ENCODE measurements at regions not wholly inside any gene's neighbourhood (a gene's known extent, or its start where the extent isn't known, plus 50 kb on each side); places are given as distances from the start of the nearest gene placed in this dataset.
"Not testable (repeated sequence)": the region's sequence is repeated elsewhere in the genome, so short reads cannot be mapped to it uniquely, and the experiment has no call there.

DNA sequence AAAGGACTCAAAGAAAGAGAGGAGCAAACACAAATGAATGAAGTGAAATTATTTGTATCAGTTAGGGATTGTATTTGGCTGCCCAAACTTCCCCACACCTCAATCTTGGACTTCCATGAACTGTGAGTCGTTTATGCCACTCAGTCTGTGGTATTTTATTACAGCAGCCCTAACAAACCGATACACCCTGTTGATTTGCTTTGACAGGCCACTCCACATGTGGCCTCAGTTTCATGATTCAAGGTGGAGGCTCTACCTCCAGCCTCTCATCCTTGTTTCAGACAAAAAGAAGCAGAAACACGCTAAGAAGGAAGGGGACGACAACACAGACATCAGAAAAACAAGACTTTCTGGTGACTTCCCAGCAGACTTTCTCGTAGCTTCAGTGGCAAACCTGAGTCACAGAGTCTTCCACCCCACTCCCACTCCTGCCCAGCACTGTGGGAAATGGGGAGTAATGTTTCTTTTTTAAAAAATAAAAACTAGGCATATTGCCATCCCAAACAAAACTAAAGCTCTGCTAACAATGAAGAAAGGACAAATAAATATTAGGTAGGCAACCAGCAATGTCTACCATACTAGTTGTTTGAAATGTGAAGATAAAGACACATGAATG lies 52.2 kb upstream of the ABCA1 start:
- no peak for DNase-seq

DNA sequence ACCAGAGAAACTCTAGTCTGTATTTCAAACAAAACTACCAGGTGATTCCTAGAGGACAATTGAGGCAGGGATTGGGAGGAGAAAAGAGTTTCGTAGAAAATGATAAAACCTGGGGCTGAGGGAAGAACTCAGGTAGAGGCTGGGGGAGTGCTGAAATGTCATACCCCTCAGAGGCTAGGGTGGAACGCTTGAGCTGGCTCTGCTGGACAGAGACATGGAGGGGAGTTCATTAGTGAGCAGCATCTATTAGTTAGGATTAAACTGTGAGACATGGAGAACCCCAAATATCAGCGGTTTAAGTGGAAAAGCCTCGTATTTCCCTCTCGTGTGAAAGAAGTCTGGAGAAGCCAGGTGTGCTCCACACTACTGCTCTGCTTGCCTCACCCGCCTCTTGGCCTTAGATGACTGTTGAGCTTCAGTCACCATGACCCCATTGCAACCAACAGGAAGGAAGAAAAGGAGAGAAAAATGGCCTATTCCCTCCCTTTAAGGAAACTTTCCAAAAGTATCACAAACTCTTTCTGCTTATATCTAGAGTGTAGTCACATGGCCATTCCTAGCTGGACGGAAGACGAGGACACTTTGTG lies 53.7 kb upstream of the ABCA1 start:
- DNase-seq, result no peak

DNA sequence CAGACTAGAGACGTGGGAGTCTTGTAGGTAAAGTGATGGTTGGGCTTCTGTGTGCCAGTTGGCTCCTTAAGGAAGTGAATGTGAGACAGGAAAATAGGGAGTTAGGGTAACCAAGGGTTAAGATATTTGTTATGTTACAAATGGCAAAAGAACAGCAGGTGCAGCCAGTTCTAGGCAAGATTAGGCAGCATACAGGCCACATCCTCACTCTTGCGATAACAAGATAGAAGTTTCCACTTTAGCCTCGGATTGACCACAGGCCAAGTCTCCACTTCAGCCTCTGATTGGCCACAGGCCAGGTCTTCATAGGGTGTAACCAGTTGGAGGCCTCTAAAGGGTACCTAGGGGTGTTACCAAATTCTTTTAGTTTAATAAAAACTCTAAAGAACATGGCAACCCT lies 54.6 kb upstream of the ABCA1 start:
- no peak for DNase-seq

DNA sequence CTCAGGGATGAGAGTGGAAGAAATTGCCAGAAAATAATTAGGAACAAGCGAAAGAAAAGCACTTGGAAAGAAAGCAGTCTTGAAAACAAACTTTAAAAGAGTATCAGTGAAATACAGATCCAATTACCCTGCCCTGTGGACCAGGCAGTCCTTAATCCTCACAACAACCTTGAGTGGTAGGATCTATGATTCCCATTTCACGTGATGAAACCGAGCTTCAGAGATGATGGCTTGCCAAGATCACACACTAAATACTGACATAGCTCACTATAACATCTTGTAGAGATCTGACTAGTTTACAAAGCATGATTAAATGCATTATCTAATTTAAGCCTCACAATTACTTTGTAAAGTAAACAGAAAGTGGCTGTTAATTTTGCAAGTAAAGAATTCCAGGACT lies 55.5 kb upstream of the ABCA1 start:
- DNase-seq, result no peak

DNA sequence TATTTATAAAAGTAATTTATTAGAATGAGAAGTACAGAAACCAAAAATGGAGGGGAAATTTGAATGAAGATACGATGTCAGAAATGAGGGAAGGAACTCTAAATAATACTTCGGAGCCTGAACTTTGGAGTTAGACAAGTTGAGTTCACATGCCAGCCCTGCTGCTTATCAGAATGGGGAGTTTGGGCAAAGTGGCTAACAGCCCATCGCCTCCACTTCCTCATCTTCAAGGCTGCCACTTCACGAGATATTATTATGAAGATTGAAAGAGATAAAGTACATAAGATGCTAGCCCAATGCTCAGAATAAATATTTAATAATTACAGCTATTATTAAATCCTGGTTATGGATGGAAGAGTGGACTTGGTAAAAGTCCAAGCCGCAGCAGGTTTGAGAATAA lies 56.2 kb upstream of the ABCA1 start:
- no peak for DNase-seq

DNA sequence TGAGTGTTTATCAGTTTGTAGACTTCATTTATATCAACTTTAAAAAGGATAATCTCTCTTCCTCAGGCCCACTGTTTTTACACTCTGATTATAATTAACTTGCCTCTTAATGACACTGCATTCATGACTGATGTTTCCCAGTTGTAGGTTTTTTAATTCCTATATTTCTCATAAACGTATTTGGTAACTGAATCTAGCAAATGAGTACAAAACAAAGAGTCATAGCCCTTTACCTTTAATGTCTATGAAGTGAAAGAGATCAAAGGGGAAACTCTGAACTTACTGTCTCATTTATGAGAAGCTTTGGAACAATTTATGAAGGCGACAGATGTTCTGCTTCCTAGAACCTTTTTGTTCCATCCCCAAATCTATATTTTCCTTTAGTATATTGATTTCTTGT lies 56.6 kb upstream of the ABCA1 start:
- DNase-seq, result no peak

DNA sequence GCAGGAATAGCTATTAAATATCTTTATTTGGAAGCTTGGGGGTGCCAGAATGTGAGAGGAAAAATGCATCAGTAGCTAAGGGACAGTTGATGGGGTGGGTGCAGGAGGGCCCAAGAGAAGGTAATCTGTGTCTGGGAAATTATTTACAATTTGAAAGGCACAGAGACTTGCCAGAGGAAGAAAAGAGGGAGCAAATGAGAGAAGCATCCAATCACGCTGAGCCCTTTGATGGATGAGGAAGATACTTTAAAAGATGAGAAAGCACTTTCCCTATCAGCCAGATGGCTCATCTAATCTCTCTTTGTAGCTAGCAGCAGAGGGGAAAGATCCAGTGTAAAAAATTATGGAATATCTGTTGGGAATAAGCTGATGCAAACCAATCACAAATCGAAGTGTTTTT lies 57.0 kb upstream of the ABCA1 start:
- no peak for DNase-seq

DNA sequence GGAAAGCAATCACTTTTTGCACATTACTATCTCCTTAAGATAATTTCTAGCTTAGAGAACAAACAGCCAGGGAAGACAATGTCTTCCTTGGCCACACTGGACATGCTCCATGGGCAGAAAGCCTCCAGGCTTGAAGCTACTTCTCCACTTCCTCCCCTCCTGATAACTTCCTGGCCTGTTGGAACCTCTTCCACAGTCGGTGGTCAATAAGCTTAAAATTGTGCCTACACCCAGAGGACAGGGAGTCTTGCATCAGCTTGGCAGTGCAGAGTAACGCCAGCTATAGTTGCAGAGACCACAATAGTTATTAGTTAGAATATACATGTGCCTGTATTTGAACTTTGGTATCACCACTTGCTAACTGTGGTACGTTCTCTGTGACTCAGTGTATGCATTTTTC lies 58.1 kb upstream of the ABCA1 start:
- no peak for DNase-seq

DNA sequence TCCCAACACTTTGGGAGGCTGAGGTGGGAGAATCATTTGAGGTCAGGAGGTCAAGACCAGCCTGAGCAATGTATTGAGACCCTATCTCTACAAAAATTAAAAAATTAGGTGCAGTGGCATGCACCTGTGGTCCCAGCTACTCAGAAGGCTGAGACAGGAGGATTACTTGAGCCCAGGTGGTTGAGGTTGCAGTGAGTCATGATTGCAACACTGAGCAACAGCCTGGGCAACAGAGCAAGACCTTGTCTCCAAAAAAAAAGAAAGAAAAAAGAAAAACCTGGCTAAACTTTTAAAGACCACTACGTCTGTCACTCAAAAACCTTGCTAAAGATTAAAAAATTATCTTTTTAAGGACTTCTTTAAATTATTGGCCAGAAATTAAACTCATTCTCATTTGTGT lies 59.8 kb upstream of the ABCA1 start:
- DNase-seq, result no peak

DNA sequence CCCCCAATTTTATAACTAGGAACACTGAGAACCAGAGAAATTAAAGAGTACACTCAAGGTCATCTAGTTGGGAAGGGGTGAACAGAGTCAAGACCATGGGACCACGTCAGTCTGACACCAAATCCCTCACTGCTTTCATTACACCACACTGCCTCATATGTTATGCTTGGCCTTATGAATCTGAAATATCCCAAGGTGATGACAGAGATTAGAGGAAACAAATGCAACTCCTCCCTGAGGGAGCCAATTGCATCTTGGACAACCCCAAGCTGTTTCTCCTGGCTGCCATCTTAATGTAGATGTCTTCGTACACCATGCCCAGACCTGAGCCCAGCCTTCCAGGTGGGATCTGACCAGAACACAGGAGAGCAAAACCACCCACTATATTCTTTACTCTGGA lies 60.6 kb upstream of the ABCA1 start:
- DNase-seq, result no peak

DNA sequence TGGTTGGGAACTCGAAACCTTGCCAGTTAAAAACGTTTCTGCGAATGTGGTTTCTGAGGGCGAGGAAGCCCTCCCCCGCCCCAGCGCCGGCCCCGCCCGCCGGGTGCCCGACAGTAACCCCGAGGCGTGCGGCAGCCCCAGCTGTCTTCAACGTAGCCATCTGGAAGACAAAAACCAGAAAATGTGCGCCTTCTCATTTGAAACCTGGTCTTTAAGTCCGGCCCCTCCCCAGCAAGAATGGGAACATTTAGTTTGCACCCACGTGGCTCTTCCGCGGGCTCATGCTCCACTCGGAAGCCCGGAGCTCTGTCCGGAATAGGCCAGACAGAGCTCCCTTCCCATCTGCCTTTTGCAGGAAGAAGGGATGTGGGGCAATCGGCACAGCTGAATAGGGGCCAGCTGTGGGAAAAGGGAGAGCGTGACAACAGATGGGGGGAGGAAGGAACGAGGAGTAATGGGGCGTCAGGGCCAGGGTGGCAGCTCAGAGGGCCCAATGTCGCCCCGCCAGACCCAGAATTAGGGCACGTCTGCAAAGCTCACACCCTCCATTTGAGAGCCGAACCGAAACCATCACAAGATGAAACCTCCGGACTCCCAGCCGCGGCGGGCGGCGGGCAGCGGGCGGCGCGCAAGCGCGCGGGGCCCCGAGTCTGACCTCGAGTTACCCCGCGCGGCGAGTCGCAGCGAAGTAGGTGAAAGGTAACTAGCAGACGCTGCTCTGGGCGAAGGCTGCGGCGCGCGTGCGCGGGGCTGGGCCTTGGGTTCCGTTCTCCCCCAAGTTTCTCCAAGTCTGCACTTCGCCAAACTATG lies 63.4 kb upstream of the ABCA1 start:
- DNase-seq, result peak; percentile 80

DNA sequence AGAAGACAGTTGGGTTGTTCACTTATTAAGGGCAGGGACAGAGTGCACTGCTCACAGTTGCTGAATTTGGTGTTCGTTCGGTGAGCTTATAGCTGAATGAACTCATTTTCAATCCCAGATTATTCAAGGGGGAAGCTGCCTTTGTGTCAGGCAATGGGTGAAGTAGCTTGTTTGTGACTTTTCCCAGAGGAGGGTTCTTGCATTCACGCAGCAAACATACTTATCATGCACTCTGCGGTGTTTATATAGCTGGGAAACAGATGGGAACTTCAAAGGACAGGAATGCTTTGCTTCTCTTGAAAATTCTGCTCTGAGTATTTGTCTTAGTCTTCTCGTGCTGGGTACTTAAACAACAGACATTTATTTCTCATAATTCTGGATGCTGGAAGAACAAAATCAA lies 64.7 kb upstream of the ABCA1 start:
- no peak for DNase-seq

DNA sequence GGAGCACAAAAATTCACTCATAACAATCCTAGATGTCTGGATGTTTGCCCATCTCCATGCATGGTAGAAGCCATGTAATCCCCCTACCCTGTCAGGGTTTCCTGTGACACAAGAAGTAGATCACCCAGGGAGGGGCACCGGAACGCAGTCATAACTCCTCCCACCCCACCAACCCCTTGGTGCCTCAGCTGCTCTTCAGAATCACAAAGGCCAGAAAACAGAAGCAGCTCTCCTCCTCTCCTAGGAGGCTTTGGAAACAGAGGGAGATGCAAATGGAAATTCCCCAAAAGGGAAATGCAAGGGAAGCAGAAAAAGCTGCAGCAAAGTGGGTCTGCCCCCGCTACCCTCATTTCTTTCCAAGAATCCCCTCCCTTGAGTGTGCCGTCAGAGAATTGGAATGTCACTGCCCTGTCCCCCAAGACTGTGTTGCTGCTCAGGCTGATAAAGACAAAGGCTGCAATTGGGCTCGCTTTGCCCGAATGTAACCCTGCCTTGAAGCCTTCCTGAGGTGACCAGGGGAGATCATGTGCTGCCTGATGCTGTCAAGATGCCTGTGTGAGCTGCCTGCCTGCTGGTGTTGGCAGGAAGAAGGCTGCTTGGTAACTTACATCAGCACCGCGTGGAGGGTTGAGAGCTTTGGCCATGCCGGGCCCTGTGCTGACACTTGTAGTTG lies 65.5 kb upstream of the ABCA1 start:
- DNase-seq, result no peak

DNA sequence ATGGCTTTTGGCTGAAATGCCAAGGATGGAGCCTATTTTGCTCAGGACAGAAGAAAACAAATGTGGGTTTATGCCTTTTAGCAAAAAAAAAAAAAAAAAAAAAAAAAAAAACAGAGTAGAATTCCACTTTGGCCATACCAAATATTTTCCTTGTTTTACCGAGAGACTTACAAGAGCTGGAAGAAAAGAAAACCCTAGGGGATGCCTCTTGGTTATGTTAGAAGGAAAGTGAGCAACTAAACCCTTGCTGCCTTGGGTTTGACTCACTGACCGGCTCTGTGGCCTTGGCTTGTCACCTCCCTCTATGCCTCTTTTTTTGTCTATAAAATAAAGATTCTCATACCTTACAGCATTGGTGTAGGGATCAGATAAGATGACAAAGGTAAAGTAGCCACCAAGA lies 69.6 kb upstream of the ABCA1 start:
- no peak for DNase-seq

DNA sequence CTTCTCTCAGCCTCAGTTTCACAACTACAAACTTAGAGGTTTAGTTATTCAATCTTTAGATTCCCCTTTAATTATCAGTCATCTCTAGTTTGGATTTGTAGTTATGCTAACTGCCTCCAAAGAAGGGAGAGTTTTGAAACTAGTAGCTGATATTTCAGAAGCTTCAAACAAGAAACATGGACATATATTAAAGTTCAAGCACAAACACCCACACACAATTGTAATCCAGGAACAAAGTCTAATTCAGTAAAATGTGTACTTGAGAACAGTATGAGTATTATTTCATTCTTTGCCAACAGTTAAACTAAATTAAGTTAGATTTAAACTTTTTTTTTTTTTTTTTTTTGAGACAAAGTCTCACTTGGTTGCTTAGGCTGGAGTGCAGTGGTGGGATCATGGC lies 71.2 kb upstream of the ABCA1 start:
- DNase-seq, result no peak

DNA sequence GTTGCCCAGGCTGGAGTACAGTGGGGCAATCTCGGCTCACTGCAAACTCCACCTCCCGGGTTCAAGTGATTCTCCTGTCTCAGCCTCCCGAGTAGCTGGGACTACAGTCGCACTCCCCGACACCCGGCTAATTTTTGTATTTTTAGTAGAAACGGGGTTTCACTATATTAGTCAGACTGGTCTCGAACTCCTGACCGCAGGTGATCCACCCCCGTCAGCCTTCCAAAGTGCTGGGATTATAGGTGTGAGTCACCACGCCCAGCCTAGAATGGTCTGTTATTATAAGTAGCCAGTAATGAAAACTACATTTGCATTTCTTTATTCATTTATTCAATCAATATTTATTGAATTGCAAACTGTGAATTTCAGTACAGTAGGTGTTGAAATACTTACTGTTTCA lies 72.6 kb upstream of the ABCA1 start:
- not testable (repeated sequence) for DNase-seq

DNA sequence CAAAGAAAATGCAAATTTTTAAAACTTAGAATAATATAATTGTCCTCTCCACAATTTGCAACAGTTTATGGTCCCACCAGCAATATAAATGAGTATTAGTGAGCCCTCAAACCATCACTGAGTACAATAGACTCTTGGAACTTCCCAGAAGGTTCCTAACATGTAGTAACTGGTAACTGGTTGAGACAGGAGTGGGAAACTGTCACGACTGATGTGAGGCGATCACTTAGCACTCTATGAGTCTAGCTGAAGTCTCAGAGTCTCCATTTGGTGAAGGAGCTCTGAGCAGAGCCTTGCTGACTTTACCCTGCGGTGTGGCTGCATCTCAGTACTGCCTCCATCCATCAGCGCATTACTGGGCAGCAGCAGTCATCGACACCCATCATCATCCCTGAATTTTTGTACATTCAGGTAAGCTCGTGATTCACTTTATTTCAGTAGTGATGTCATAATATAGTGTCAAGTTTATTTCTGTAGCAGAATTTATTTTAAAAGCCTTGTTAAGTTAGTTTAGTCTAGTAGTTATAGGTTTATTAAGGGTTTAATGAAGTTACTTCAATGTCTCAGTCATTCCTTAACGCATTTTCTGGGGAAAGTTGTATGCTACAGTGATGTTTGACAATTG lies 76.6 kb upstream of the ABCA1 start:
- no peak for DNase-seq

DNA sequence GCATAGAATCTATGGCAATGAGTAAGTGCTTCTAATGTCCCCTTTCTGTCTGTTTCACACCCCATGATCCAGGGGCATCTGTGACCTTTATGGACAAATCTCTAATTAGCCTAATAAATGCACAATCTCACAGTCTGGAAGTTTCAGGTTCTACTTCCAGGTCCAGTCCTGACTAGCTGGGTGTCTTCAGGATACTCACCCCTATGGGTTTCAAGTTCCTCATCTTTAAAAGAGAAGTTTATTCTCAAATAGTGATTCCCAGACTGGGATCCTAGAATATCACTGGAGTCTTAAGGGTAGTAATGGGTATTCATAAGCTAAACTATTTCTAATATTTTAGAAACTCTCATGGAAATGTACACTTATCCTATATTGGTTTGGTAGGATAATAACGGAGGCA lies 77.2 kb upstream of the ABCA1 start:
- DNase-seq, result no peak

DNA sequence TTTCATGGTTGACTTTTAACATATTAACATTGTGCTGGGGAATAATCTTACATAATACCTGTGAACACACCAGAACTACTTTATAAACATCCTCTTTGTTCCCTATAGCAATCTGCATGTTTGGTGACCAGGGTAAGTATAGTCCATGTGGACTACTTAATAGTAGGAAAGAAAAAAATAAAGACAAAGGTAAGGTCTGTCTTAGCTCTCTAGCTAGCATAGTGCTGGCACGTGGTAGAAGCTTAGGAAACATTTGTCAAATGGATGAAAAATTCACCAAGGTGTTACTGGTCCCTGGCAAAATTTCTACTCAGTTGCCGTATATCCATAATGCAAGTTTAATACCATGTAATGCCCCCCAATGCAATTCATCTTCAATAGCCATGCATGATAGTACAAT lies 78.6 kb upstream of the ABCA1 start:
- DNase-seq, result no peak

DNA sequence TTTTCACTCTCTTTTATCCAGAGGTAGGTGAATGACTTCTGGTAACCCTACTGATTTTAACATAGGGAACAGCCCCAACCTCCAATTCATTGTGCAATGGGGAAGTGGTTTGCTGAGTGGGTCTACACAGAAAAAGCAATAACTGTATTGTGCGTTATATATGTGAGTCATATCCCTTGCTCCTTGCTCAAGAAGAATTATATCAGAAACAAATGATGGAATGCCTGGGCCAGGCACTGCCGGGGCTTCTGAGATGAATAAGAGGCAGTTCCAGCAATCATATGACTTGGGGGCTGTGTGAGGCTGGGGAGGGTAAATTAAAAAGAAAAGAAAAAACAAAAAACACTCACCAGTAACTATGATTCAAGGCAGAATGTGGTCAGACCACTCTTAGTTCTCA lies 79.2 kb upstream of the ABCA1 start:
- no peak for DNase-seq

DNA sequence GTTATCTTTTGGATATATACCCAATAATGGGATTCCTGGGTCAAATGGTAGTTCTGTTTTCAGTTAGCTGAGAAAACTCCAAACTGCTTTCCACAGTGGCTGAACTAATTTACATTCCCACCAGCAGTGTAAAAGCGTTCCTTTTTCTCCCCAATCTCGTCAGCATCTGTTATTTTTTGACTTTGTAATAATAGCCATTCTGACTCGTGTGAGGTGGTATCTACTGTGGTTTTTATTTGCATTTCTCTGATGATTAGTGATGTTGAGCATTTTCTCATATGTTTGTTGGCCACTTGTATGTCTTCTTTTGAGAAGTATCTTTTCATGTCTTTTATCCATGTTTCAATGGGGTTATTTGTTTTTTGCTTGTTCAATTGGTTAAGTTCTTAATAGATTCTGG lies 82.1 kb upstream of the ABCA1 start:
- not testable (repeated sequence) for DNase-seq

DNA sequence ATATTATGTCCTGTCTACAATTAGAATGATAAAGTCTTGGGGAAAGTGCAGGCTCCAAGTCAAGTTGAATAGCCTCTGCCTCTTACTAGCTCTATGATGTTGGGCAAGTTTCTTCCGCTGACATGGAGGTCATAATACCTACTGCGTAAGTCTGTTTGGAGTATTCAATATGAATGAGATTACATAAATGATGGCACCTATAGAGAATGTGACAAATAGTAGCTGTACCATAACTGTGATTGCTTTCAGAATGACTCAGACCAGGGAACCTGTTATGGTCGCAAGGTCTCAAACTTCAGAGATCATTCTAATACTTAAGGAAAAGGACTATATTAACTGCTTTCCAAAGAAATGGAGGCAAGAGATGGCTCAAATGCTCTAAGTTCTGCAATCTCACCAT lies 94.0 kb upstream of the ABCA1 start:
- no peak for DNase-seq

DNA sequence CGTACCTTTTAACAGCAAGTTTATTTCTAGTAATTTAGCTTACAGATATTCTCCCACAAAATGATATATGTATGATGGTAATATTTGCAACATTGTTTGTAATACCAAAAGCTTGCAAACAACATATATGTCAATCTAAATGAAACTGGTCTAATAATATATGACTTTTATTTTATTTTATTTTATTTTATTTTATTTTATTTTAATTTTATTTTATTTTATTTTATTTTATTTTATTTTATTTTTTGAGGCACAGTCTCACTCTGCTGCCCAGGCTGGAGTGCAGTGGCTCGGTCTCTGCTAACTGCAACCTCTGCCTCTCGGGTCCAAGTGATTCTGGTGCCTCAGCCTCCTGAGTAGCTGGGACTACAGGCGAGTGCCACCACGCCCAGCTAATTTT lies 94.6 kb upstream of the ABCA1 start:
- not testable (repeated sequence) for DNase-seq

DNA sequence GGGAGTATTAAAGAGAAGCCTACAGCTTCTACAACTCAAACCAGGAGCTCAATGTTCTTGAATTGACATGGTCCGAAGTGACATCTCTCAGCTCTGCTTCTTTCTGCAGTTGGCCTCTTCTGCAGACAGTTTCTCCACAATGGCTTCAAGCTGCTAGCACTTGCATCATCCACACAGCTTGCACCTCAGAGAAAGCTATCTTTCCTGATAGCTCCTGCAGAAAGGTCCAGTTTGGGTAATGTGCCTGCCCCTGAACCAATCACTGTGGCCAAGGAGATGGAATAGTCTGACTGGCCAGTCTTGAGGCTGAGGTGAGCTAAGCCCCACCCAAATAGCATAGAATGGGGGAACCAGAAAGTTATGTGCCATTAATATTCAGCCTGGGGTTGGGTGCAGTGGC lies 95.8 kb upstream of the ABCA1 start:
- no peak for DNase-seq

All from stimulated activated CD4-positive, alpha-beta T cell treated with anti-CD3 and anti-CD28 coated beads, Interleukin-4, amount 100 ng/mL, for 1 hour (primary cell).